Peyer's patch (tissue), 4 donors: ENCODE measurements at regions not wholly inside any gene's neighbourhood (a gene's known extent, or its start where the extent isn't known, plus 50 kb on each side); places are given as distances from the start of the nearest gene placed in this dataset.

Source experiments
- POLR2A ChIP-seq, 2 donors: fragments of 450-650 bp; IDR thresholded peaks; one replicate each; pipeline ENCODE4 v1.5.1; 2017; ENCODE audit warnings: antibody characterized with exemption in 2 of 2, mild to moderate bottlenecking in 2 of 2, moderate library complexity in 2 of 2
- TF ChIP-seq, protein P1 (sequence below), 6 experiments: fragments of 450-650 bp in 4 of 6; fragments of 200-600 bp in 2 of 6; sonication (generic) in 1 of 6; IDR thresholded peaks; one replicate each; pipeline ENCODE4 v1.5.1; 2017 to 2019; ENCODE audit warnings: antibody characterized with exemption in 6 of 6, mild to moderate bottlenecking in 3 of 6, moderate library complexity in 1 of 6

DNA sequence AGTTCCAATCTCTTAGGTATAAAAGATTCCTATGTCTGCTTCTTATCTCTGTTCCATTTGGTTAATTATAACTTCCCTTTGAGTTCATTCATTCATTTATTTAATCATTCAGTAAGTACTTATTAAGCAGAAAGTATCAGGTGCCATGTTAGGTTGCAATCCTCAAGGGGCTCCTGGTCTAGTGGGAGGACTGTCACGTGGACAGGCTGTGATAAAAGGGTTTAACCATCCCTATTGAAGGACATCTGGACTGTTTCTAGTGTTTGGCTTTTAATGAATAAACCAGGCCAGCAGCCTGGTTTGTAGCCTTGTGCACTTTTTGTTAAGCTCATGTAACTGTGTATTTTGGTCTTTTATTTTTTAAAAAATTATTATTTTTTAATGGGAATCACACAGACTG lies 162.1 kb upstream of the OGFRL1 start:
- TF ChIP-seq, protein P1, sequence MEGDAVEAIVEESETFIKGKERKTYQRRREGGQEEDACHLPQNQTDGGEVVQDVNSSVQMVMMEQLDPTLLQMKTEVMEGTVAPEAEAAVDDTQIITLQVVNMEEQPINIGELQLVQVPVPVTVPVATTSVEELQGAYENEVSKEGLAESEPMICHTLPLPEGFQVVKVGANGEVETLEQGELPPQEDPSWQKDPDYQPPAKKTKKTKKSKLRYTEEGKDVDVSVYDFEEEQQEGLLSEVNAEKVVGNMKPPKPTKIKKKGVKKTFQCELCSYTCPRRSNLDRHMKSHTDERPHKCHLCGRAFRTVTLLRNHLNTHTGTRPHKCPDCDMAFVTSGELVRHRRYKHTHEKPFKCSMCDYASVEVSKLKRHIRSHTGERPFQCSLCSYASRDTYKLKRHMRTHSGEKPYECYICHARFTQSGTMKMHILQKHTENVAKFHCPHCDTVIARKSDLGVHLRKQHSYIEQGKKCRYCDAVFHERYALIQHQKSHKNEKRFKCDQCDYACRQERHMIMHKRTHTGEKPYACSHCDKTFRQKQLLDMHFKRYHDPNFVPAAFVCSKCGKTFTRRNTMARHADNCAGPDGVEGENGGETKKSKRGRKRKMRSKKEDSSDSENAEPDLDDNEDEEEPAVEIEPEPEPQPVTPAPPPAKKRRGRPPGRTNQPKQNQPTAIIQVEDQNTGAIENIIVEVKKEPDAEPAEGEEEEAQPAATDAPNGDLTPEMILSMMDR (IDR thresholded peaks at IDR 0.05), result no peak
- TF ChIP-seq POLR2A (IDR thresholded peaks at IDR 0.05), result no peak
